WI38 (cell line): ENCODE measurements at regions not wholly inside any gene's neighbourhood (a gene's known extent, or its start where the extent isn't known, plus 50 kb on each side); places are given as distances from the start of the nearest gene placed in this dataset.

Source experiments
- H3K4me3 ChIP-seq: 2 replicates; pipeline ENCODE4 v1.5.1; 2011; ENCODE audit warnings: low read depth, mild to moderate bottlenecking, control low read depth, low read length
- TF ChIP-seq, protein P1 (sequence below): IDR thresholded peaks from 2 replicates; pipeline ENCODE4 v1.5.1; 2012; ENCODE audit warnings: low read depth, mild to moderate bottlenecking, control low read depth, low read length

DNA sequence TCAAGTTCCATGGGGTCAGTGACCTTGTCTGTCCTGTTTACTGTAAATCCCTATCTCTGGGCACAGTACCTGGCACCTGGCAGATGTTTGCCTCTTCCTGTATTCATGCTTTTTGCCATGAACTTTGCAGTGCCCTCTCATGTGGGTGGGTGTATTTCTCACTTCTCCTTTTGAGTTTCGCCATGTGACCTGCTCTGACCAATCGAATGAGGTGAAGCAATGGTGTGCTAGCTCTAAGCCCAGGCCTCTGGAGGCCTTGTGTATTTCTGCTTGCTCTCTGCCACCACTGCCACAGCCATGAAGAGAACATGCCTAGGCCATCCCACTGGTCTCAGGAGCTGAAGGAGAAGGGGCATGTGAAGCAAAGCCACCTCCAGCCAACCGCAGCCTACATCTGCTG, 185.5 kb upstream of the ZC3H12A start:
- TF ChIP-seq, protein P1, sequence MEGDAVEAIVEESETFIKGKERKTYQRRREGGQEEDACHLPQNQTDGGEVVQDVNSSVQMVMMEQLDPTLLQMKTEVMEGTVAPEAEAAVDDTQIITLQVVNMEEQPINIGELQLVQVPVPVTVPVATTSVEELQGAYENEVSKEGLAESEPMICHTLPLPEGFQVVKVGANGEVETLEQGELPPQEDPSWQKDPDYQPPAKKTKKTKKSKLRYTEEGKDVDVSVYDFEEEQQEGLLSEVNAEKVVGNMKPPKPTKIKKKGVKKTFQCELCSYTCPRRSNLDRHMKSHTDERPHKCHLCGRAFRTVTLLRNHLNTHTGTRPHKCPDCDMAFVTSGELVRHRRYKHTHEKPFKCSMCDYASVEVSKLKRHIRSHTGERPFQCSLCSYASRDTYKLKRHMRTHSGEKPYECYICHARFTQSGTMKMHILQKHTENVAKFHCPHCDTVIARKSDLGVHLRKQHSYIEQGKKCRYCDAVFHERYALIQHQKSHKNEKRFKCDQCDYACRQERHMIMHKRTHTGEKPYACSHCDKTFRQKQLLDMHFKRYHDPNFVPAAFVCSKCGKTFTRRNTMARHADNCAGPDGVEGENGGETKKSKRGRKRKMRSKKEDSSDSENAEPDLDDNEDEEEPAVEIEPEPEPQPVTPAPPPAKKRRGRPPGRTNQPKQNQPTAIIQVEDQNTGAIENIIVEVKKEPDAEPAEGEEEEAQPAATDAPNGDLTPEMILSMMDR: no peak

DNA sequence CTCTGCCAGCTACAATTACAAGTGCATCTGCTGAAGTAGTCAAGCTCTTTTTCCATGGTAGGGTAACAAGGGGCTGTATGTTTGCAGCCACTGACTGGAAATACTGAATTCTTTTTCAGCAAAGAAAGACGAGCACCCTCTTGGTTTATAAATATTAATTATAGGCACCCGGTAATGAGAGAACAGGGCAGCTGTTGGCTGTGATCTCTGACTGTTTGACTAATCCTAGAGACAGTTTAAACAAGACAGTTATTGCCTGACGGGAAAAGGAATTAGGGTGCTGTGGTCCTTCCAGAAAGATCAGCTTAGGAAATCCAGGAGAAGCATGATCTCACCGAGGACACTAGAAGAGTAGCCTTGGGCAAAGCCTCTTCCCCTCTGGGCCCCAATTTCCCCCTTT, 183.7 kb upstream of the ZC3H12A start:
- TF ChIP-seq, protein P1: no peak
- no peak overlapping the region for H3K4me3 ChIP-seq

More for the DNA sequence above, 185.5 kb upstream of the ZC3H12A start:
- H3K4me3 ChIP-seq: no peak overlapping the region

DNA sequence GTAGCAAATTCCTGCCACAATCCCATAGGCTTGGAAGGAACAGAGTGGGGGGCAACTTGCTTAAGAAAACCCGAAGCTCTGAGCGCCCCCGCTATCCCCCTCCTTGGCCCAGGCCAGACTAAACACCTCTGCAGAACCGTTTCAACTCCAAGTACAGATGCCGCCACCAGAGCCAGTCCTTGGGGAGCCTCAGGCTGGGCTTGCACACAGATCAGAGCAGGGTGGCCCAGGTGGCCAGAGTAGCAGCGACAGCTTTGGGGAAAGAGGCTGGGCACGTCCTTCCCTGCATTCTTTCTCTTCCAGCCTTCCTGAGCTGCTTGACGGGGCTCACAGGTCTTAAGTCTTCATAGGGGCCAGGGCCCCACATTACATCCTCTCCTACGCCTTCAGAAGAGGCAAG, 181.6 kb upstream of the ZC3H12A start:
- no peak overlapping the region for H3K4me3 ChIP-seq
- TF ChIP-seq, protein P1: no peak

DNA sequence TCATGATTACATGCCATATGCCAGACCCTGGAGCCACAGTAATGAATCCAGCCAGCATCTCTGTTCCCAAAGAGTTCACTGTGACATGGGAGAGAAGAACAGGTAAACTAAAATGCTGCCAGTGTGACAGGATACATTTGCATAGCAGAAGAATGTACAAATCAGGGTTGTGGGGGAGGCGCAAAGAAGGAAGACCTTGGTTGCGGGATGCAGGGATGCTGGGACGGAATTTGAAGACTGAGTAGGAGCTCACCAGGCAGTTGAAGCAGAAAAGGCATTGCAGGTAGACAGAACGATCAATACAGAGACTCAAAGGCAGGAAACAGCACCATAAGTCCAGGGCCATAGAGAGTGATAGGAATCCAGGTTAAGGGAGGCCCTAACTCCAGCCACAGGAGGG, 180.3 kb upstream of the ZC3H12A start:
- no peak overlapping the region for H3K4me3 ChIP-seq
- TF ChIP-seq, protein P1: no peak

DNA sequence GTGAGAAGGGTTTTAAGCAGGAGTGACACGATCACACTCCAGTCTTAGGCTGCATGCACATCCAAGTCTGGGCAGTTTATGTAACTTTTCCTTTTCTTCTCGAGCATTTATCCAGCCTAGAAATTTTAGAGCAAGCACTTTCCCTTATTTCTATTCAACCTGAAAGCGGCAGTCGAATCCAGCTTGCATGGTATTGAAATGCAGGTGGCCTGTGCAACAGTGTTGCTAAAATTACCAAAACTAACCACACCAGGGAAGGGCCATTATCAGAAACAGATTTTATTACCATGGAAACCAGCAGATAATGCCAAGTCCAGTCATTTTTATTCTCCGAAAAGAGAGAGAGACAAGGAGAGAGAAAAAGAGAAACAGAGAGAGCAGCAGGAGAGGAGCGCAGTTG, 179.9 kb upstream of the ZC3H12A start:
- TF ChIP-seq, protein P1: no peak
- no peak overlapping the region for H3K4me3 ChIP-seq

DNA sequence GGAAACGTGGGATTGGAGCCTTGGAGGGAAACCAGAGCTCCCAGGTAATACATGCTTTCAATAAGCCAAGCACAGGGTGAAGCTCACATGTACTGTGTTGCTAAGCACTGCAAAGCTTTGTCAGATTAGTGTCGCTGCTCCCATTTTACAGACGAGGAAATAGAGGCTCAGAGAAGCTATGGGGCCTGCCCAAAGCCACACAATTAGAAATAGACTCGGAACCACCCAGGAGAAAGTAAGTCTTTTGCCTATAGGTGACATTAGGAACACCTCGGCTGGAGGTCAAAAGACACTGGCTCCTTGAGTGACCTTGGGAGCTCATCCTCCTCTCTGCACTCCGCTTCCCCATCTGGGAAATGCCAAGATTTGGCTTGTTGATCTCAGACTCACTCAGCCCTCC, 175.6 kb upstream of the ZC3H12A start:
- TF ChIP-seq, protein P1: no peak
- H3K4me3 ChIP-seq: no peak overlapping the region

DNA sequence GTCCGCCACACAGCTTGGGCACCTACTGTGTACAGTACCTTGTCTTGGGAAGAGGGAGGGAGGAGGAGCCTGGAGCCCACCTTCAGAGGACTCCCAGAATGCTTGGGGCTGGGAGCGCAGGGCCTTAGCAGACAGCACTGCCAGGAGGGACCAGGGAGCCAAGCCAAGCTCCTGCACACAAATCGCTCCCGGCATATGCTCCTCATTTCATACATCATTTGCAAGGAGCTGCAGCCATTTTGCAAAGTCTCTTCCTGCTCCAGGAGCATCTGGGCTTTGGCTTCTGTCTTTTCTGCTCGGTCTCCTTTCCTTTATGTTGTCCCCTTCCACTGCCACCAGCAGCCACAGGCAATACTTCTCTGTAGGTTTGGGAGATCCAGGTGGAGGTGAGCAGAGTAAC, 175.2 kb upstream of the ZC3H12A start:
- TF ChIP-seq, protein P1: no peak
- no peak overlapping the region for H3K4me3 ChIP-seq
